Neural progenitor cell (in vitro differentiated cells): ENCODE measurements at regions not wholly inside any gene's neighbourhood (a gene's known extent, or its start where the extent isn't known, plus 50 kb on each side); places are given as distances from the start of the nearest gene placed in this dataset.

Experiments used
- DNase-seq: peaks from one replicate; pipeline ENCODE4 v3.0.0-alpha.2; 2016; ENCODE audit warnings: low spot score
- H2AFZ ChIP-seq: fragments of 200-600 bp; sonication (generic); replicated peaks from 2 replicates; pipeline ENCODE4 v1.6.1; 2016; ENCODE audit warnings: antibody characterized with exemption
- H3F3A ChIP-seq: fragments of 200-600 bp; sonication (generic); 2 replicates; pipeline ENCODE4 v1.6.1; 2016; ENCODE audit warnings: antibody characterized with exemption, low read depth
- H3K27ac ChIP-seq: fragments of 200-600 bp; sonication (generic); 2 replicates; pipeline ENCODE4 v1.5.1; 2016; ENCODE audit warnings: mild to moderate bottlenecking
- H3K27me3 ChIP-seq: fragments of 200-600 bp; sonication (generic); 2 replicates; pipeline ENCODE4 v1.6.1; 2016; ENCODE audit warnings: mild to moderate bottlenecking, moderate library complexity
- H3K36me3 ChIP-seq: fragments of 200-600 bp; sonication (generic); 2 replicates; pipeline ENCODE4 v1.5.1; 2016
- H3K4me1 ChIP-seq: fragments of 200-600 bp; sonication (generic); 2 replicates; pipeline ENCODE4 v1.6.1; 2016; ENCODE audit warnings: mixed run types
- H3K4me2 ChIP-seq: fragments of 200-600 bp; sonication (generic); 2 replicates; pipeline ENCODE4 v1.6.1; 2016
- H3K4me3 ChIP-seq: fragments of 200-600 bp; sonication (generic); 2 replicates; pipeline ENCODE4 v1.5.1; 2016
- H3K79me2 ChIP-seq: fragments of 200-600 bp; sonication (generic); 2 replicates; pipeline ENCODE4 v1.6.1; 2016; ENCODE audit warnings: low read depth
- H3K9ac ChIP-seq: fragments of 200-600 bp; sonication (generic); 2 replicates; pipeline ENCODE4 v1.6.1; 2016
- H3K9me3 ChIP-seq: fragments of 200-600 bp; sonication (generic); 2 replicates; pipeline ENCODE4 v1.5.1; 2016; ENCODE audit warnings: low read depth
- H4K20me1 ChIP-seq: fragments of 200-600 bp; sonication (generic); 2 replicates; pipeline ENCODE4 v1.6.1; 2016; ENCODE audit warnings: low read depth
- H3K27ac Mint-ChIP-seq: 3 replicates; pipeline ENCODE4 v1.8.0; 2021; ENCODE audit warnings: mixed read lengths
- H3K27me3 Mint-ChIP-seq: 2 replicates; pipeline ENCODE4 v1.8.0; 2022; ENCODE audit warnings: low read depth, mild to moderate bottlenecking, inconsistent platforms, moderate library complexity, mixed read lengths; ENCODE audit not compliant: insufficient read depth
- H3K36me3 Mint-ChIP-seq: 3 replicates; pipeline ENCODE4 v1.8.0; 2021; ENCODE audit warnings: mixed read lengths
- H3K4me1 Mint-ChIP-seq: 3 replicates; pipeline ENCODE4 v1.8.0; 2021; ENCODE audit warnings: mixed read lengths
- H3K4me3 Mint-ChIP-seq: 3 replicates; pipeline ENCODE4 v1.8.0; 2021; ENCODE audit warnings: mild to moderate bottlenecking, moderate library complexity, mixed read lengths
- H3K9me3 Mint-ChIP-seq: 3 replicates; pipeline ENCODE4 v1.8.0; 2020; ENCODE audit warnings: mixed read lengths
- EZH2 ChIP-seq: fragments of 200-600 bp; sonication (generic); IDR thresholded peaks from 2 replicates; pipeline ENCODE4 v1.6.1; 2017; ENCODE audit warnings: antibody characterized with exemption, mild to moderate bottlenecking, moderate library complexity
- EZH2phosphoT487 ChIP-seq: fragments of 200-600 bp; sonication (generic); IDR thresholded peaks from 2 replicates; pipeline ENCODE4 v1.6.1; 2017; ENCODE audit warnings: antibody characterized with exemption
- TF ChIP-seq, protein P1 (sequence below): fragments of 200-600 bp; sonication (generic); IDR thresholded peaks from 2 replicates; pipeline ENCODE4 v1.5.1; 2017; ENCODE audit warnings: antibody characterized with exemption, mild to moderate bottlenecking

- Mint-ChIP-seq H3K27ac (no peak overlapping the region), H3K4me3 (no peak overlapping the region), H3K27me3 (no peaks in the 10 kb centered on the region), H3K4me1 (no peaks in the 10 kb centered on the region), H3K36me3 (no peaks in the 10 kb centered on the region), H3K9me3 (no peaks in the 10 kb centered on the region)
- Histone ChIP-seq H3K27me3 (no peaks in the 10 kb centered on the region), H3K9me3 (no peaks in the 10 kb centered on the region), H3K4me1 (no peaks in the 10 kb centered on the region), H2AFZ (no peak overlapping the region), H3K36me3 (no peaks in the 10 kb centered on the region), H3K4me2 (no peak overlapping the region), H3K9ac (no peak overlapping the region), H3K4me3 (no peak overlapping the region), H3F3A (no peaks in the 10 kb centered on the region), H3K27ac (no peak overlapping the region), H4K20me1 (no peaks in the 10 kb centered on the region), H3K79me2 (no peaks in the 10 kb centered on the region)
- TF ChIP-seq EZH2 = no peak
- no peak for TF ChIP-seq EZH2phosphoT487
- TF ChIP-seq, protein P1, sequence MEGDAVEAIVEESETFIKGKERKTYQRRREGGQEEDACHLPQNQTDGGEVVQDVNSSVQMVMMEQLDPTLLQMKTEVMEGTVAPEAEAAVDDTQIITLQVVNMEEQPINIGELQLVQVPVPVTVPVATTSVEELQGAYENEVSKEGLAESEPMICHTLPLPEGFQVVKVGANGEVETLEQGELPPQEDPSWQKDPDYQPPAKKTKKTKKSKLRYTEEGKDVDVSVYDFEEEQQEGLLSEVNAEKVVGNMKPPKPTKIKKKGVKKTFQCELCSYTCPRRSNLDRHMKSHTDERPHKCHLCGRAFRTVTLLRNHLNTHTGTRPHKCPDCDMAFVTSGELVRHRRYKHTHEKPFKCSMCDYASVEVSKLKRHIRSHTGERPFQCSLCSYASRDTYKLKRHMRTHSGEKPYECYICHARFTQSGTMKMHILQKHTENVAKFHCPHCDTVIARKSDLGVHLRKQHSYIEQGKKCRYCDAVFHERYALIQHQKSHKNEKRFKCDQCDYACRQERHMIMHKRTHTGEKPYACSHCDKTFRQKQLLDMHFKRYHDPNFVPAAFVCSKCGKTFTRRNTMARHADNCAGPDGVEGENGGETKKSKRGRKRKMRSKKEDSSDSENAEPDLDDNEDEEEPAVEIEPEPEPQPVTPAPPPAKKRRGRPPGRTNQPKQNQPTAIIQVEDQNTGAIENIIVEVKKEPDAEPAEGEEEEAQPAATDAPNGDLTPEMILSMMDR = peak; percentile 14
- DNase-seq = no peak
These were observed 133.8 kb upstream of the MOCS2 start for GRCh38 chr5:53243403-53243802.

GRCh38 chr5:53246042-53246836, 136.7 kb upstream of the MOCS2 start:
- no peaks in the 10 kb centered on the region for H3K9me3 Mint-ChIP-seq
- H3K79me2 ChIP-seq = no peaks in the 10 kb centered on the region
- no peak overlapping the region for H2AFZ ChIP-seq
- no peak overlapping the region for H3K27ac Mint-ChIP-seq
- H3F3A ChIP-seq = no peaks in the 10 kb centered on the region
- no peak overlapping the region for H3K9ac ChIP-seq
- no peaks in the 10 kb centered on the region for H3K36me3 Mint-ChIP-seq
- H3K4me3 Mint-ChIP-seq = no peak overlapping the region
- no peak overlapping the region for H3K4me3 ChIP-seq
- H3K9me3 ChIP-seq = no peaks in the 10 kb centered on the region
- H4K20me1 ChIP-seq = no peaks in the 10 kb centered on the region
- TF ChIP-seq, protein P1 = no peak
- TF ChIP-seq EZH2 (no peak), EZH2phosphoT487 (no peak)
- no peak overlapping the region for H3K27ac ChIP-seq
- no peak overlapping the region for H3K4me2 ChIP-seq
- H3K27me3 ChIP-seq = no peaks in the 10 kb centered on the region
- H3K36me3 ChIP-seq = no peaks in the 10 kb centered on the region
- H3K4me1 ChIP-seq = no peaks in the 10 kb centered on the region
- H3K27me3 Mint-ChIP-seq = no peaks in the 10 kb centered on the region
- no peak for DNase-seq
- no peaks in the 10 kb centered on the region for H3K4me1 Mint-ChIP-seq

GRCh38 chr5:53249529-53250200, 140.1 kb upstream of the MOCS2 start:
- Histone ChIP-seq H3F3A (no peaks in the 10 kb centered on the region), H3K9me3 (no peaks in the 10 kb centered on the region), H3K4me1 (no peaks in the 10 kb centered on the region), H3K79me2 (no peaks in the 10 kb centered on the region), H3K27me3 (no peaks in the 10 kb centered on the region), H3K4me3 (no peak overlapping the region), H3K4me2 (no peak overlapping the region), H3K36me3 (no peaks in the 10 kb centered on the region), H4K20me1 (no peaks in the 10 kb centered on the region), H3K27ac (no peak overlapping the region), H2AFZ (no peak overlapping the region), H3K9ac (no peak overlapping the region)
- Mint-ChIP-seq H3K4me1 (no peaks in the 10 kb centered on the region), H3K36me3 (no peaks in the 10 kb centered on the region), H3K4me3 (no peak overlapping the region), H3K9me3 (no peaks in the 10 kb centered on the region), H3K27ac (no peak overlapping the region), H3K27me3 (peaks cover 3% of the 10 kb centered on the region)
- TF ChIP-seq EZH2 = no peak
- TF ChIP-seq, protein P1 = no peak
- no peak for TF ChIP-seq EZH2phosphoT487
- no peak for DNase-seq
